SK-N-SH treated with all-trans-retinoic acid at 6 μM for 48 hours (cell line): ENCODE measurements at regions not wholly inside any gene's neighbourhood (a gene's known extent, or its start where the extent isn't known, plus 50 kb on each side); places are given as distances from the start of the nearest gene placed in this dataset.

ENCODE experiments used
- ATAC-seq: fragments of 200-7000 bp; cut with Tn5 transposase; 3 replicates; pipeline ENCODE4 v1.9.1; 2020; ENCODE audit warnings: mild to moderate bottlenecking, moderate library complexity
- CSDC2 ChIP-seq: fragments of 250-450 bp; sonication (Bioruptor Pico); IDR thresholded peaks from 2 replicates; pipeline ENCODE4 v1.5.0; 2020; ENCODE audit warnings: mild to moderate bottlenecking, moderate library complexity
- ESRRG ChIP-seq: fragments of 250-450 bp; sonication (Bioruptor Pico); IDR thresholded peaks from 2 replicates; pipeline ENCODE4 v1.6.1; 2021; ENCODE audit warnings: mild to moderate bottlenecking
- ISL1 ChIP-seq: fragments of 250-450 bp; sonication (Bioruptor Pico); IDR thresholded peaks from 2 replicates; pipeline ENCODE4 v2.1.2; 2022; ENCODE audit warnings: mild to moderate bottlenecking, moderate library complexity
- OSR1 ChIP-seq: fragments of 250-450 bp; sonication (Bioruptor Pico); IDR thresholded peaks from 2 replicates; pipeline ENCODE4 v1.8.0; 2022; ENCODE audit warnings: moderate library complexity, mild to moderate bottlenecking, inconsistent platforms
- PATZ1 ChIP-seq: fragments of 250-450 bp; sonication (Bioruptor Pico); IDR thresholded peaks from 2 replicates; pipeline ENCODE4 v1.8.0; 2020; ENCODE audit warnings: mild to moderate bottlenecking, moderate library complexity, borderline replicate concordance
- PPARA ChIP-seq: fragments of 250-450 bp; sonication (Bioruptor Pico); IDR thresholded peaks from 2 replicates; pipeline ENCODE4 v1.5.0; 2020; ENCODE audit warnings: mild to moderate bottlenecking, borderline replicate concordance
- RARB ChIP-seq: fragments of 250-450 bp; sonication (Bioruptor Pico); IDR thresholded peaks from 2 replicates; pipeline ENCODE4 v1.8.0; 2021; ENCODE audit warnings: mild to moderate bottlenecking, moderate library complexity
- SNAI2 ChIP-seq: fragments of 250-450 bp; sonication (Bioruptor Pico); IDR thresholded peaks from 2 replicates; pipeline ENCODE4 v1.5.0; 2020; ENCODE audit warnings: mild to moderate bottlenecking, moderate library complexity
- TCF4 ChIP-seq: fragments of 250-450 bp; sonication (Bioruptor Pico); IDR thresholded peaks from 2 replicates; pipeline ENCODE4 v1.8.0; 2021; ENCODE audit warnings: mild to moderate bottlenecking, moderate library complexity, borderline replicate concordance
- TOX ChIP-seq: fragments of 250-450 bp; sonication (Bioruptor Pico); IDR thresholded peaks from 2 replicates; pipeline ENCODE4 v1.8.0; 2021; ENCODE audit warnings: mild to moderate bottlenecking, moderate library complexity, borderline replicate concordance
- ZC3H10 ChIP-seq: fragments of 250-450 bp; sonication (Bioruptor Pico); IDR thresholded peaks from 2 replicates; pipeline ENCODE4 v1.5.1; 2021; ENCODE audit warnings: mild to moderate bottlenecking, moderate library complexity
- ZFP3 ChIP-seq: fragments of 250-450 bp; sonication (Bioruptor Pico); IDR thresholded peaks from 2 replicates; pipeline ENCODE4 v1.5.0; 2020; ENCODE audit warnings: mild to moderate bottlenecking, moderate library complexity
- ZFP30 ChIP-seq: fragments of 450-650 bp; formaldehyde crosslinking; IDR thresholded peaks from 2 replicates; pipeline ENCODE4 v1.5.0; 2022; ENCODE audit warnings: mild to moderate bottlenecking, moderate library complexity
- ZNF565 ChIP-seq: fragments of 450-650 bp; formaldehyde crosslinking; conservative IDR thresholded peaks from 2 replicates; pipeline ENCODE4 v1.5.0; 2020; ENCODE audit warnings: low read depth, mild to moderate bottlenecking, moderate library complexity
- ZNF70 ChIP-seq: fragments of 450-650 bp; formaldehyde crosslinking; IDR thresholded peaks from 2 replicates; pipeline ENCODE4 v1.5.0; 2020; ENCODE audit warnings: mild to moderate bottlenecking, moderate library complexity
- ZNF8 ChIP-seq: fragments of 450-650 bp; formaldehyde crosslinking; IDR thresholded peaks from 2 replicates; pipeline ENCODE4 v1.5.0; 2020; ENCODE audit warnings: mild to moderate bottlenecking, moderate library complexity
- TF ChIP-seq, protein P1 (sequence below): fragments of 250-450 bp; sonication (Bioruptor Pico); IDR thresholded peaks from 2 replicates; pipeline ENCODE4 v1.5.1; 2020; ENCODE audit warnings: low read depth, mild to moderate bottlenecking, moderate library complexity
- TF ChIP-seq, protein P2 (sequence below): fragments of 250-450 bp; sonication (Bioruptor Pico); IDR thresholded peaks from 2 replicates; pipeline ENCODE4 v1.8.0; 2021; ENCODE audit warnings: low read depth, mild to moderate bottlenecking, moderate library complexity, borderline replicate concordance
- TF ChIP-seq, protein P3 (sequence below): fragments of 250-450 bp; sonication (Bioruptor Pico); IDR thresholded peaks from 2 replicates; pipeline ENCODE4 v1.5.0; 2020; ENCODE audit warnings: mild to moderate bottlenecking, moderate library complexity

DNA sequence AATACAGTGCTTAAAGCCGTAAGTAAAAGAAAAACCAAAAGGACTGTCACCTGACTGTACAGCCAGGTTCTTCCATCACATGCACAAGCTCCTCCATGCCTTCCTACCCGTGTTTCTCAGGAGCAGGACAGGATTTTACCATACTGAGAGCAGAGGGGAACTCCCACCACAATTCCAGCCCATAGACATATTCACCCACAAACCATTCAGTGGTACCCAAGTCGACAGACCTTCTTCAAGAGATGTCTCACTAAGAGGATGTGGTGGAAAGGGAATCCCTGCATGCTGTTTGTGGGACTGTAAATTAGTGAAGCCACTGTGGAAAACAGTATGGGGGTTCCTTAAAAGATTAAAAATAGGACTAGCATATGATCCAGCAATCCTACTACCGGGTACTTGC is 66.9 kb upstream of the DOCK9 start (continued):
- TF ChIP-seq, protein P1, sequence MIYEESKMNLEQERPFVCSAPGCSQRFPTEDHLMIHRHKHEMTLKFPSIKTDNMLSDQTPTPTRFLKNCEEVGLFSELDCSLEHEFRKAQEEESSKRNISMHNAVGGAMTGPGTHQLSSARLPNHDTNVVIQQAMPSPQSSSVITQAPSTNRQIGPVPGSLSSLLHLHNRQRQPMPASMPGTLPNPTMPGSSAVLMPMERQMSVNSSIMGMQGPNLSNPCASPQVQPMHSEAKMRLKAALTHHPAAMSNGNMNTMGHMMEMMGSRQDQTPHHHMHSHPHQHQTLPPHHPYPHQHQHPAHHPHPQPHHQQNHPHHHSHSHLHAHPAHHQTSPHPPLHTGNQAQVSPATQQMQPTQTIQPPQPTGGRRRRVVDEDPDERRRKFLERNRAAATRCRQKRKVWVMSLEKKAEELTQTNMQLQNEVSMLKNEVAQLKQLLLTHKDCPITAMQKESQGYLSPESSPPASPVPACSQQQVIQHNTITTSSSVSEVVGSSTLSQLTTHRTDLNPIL (CRISPR knock-in tag) = no peak
- no peak for TF ChIP-seq ISL1 (CRISPR knock-in tag)
- no peak for TF ChIP-seq RARB
- TF ChIP-seq SNAI2 = no peak
- no peak for TF ChIP-seq TOX (CRISPR knock-in tag)
- TF ChIP-seq PPARA (CRISPR knock-in tag) = no peak
- no peak for TF ChIP-seq ZFP3 (CRISPR knock-in tag)
- TF ChIP-seq CSDC2 (CRISPR knock-in tag) = no peak
- no peak for TF ChIP-seq TCF4 (CRISPR knock-in tag)

DNA sequence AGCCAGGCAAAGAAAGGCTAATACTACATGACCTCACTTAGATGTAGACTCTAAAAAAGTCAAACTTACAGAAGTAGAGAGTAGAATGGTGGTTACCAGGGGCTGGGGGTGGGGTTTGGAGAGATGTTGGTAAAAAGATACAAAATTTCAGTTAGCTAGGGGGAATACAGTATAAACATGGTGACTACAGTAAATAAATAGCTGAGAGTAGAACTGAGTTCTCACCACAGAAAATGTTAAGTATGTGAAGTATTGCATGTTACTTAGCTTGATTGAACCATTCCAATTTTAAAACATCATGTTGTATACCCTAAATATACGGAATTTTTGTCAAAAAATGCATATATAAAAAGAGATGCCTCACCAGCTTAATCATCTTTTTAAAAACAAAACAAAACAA is 67.5 kb upstream of the DOCK9 start:
- ATAC-seq = no peak
- TF ChIP-seq, protein P2, sequence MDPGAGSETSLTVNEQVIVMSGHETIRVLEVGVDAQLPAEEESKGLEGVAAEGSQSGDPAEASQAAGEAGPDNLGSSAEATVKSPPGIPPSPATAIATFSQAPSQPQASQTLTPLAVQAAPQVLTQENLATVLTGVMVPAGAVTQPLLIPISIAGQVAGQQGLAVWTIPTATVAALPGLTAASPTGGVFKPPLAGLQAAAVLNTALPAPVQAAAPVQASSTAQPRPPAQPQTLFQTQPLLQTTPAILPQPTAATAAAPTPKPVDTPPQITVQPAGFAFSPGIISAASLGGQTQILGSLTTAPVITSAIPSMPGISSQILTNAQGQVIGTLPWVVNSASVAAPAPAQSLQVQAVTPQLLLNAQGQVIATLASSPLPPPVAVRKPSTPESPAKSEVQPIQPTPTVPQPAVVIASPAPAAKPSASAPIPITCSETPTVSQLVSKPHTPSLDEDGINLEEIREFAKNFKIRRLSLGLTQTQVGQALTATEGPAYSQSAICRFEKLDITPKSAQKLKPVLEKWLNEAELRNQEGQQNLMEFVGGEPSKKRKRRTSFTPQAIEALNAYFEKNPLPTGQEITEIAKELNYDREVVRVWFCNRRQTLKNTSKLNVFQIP = no peak
- TF ChIP-seq ZC3H10 (no peak), OSR1 (CRISPR knock-in tag) (no peak), ZNF565 (no peak), PATZ1 (CRISPR knock-in tag) (no peak), TOX (CRISPR knock-in tag) (no peak), ZFP3 (CRISPR knock-in tag) (no peak), PPARA (CRISPR knock-in tag) (no peak), ESRRG (CRISPR knock-in tag) (no peak)
- TF ChIP-seq, protein P3, sequence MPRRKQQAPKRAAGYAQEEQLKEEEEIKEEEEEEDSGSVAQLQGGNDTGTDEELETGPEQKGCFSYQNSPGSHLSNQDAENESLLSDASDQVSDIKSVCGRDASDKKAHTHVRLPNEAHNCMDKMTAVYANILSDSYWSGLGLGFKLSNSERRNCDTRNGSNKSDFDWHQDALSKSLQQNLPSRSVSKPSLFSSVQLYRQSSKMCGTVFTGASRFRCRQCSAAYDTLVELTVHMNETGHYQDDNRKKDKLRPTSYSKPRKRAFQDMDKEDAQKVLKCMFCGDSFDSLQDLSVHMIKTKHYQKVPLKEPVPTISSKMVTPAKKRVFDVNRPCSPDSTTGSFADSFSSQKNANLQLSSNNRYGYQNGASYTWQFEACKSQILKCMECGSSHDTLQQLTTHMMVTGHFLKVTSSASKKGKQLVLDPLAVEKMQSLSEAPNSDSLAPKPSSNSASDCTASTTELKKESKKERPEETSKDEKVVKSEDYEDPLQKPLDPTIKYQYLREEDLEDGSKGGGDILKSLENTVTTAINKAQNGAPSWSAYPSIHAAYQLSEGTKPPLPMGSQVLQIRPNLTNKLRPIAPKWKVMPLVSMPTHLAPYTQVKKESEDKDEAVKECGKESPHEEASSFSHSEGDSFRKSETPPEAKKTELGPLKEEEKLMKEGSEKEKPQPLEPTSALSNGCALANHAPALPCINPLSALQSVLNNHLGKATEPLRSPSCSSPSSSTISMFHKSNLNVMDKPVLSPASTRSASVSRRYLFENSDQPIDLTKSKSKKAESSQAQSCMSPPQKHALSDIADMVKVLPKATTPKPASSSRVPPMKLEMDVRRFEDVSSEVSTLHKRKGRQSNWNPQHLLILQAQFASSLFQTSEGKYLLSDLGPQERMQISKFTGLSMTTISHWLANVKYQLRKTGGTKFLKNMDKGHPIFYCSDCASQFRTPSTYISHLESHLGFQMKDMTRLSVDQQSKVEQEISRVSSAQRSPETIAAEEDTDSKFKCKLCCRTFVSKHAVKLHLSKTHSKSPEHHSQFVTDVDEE (CRISPR knock-in tag) = no peak

GRCh38 chr13:99046851-99047250 is 69.0 kb upstream of the DOCK9 start:
- TF ChIP-seq ZFP3 (CRISPR knock-in tag) = no peak
- no peak for TF ChIP-seq OSR1 (CRISPR knock-in tag)
- TF ChIP-seq ZFP30 (CRISPR knock-in tag) = no peak
- no peak for TF ChIP-seq ISL1 (CRISPR knock-in tag)
- TF ChIP-seq, protein P3 (CRISPR knock-in tag) = no peak
- TF ChIP-seq ZC3H10 = no peak
- TF ChIP-seq, all 23 proteins: peak for 0
- no peak for ATAC-seq

GRCh38 chr13:99050983-99051488 is 73.2 kb upstream of the DOCK9 start:
- ATAC-seq = no peak
- TF ChIP-seq, protein P2 = no peak
- no peak for TF ChIP-seq ZNF8 (CRISPR knock-in tag)
- no peak for TF ChIP-seq ZNF70
- no peak for TF ChIP-seq CSDC2 (CRISPR knock-in tag)
- TF ChIP-seq ZC3H10 = no peak
- TF ChIP-seq TCF4 (CRISPR knock-in tag) = no peak
- no peak for TF ChIP-seq TOX (CRISPR knock-in tag)
- TF ChIP-seq, protein P3 (CRISPR knock-in tag) = no peak
